ENCODE measurements at regions not wholly inside any gene's neighbourhood (a gene's known extent, or its start where the extent isn't known, plus 50 kb on each side); places are given as distances from the start of the nearest gene placed in this dataset.

GRCh38 chr7:13737563-13737962 lies 251.9 kb downstream of the ETV1 start:
- intact Hi-C loops (cut with DNase I): no loop called here

GRCh38 chr7:13742126-13742525 lies 247.3 kb downstream of the ETV1 start:
- H3K27ac ChIP-seq: no peak overlapping the region
- no peak for TF ChIP-seq CTCF (IDR thresholded peaks at IDR 0.05)
- TF ChIP-seq POLR2A (IDR thresholded peaks at IDR 0.05): no peak
- H3K27me3 ChIP-seq: no peaks in the 10 kb centered on the region
- intact Hi-C loops (cut with DNase I): loop anchor here in 8 of 10 donors (5.0 to 10.0 kb wide), 5 partner anchors 207 to 460 kb away; no protein-coding TSS in a partner anchor
- ATAC-seq: peak in 3 of 4 donors; percentile 71 to 87 (median 79)
- H3K4me3 ChIP-seq: no peak overlapping the region
- 57 to 84% (median 61%) methylated on average over 2 of the region's 2 CpGs for WGBS, 4 donors
- no peaks in the 10 kb centered on the region for H3K36me3 ChIP-seq
- peaks cover 0 to 13% (median 7%) of the 10 kb centered on the region in 12 donors for H3K4me1 ChIP-seq
- no peaks in the 10 kb centered on the region for H3K9me3 ChIP-seq
- peak in 1 of 5 donors; percentile 18 for DNase-seq

More at GRCh38 chr7:13737563-13737962, 251.9 kb downstream of the ETV1 start:
- H3K9me3 ChIP-seq: no peaks in the 10 kb centered on the region
- WGBS, 4 donors: 29 to 53% (median 52%) methylated on average over 2 of the region's 2 CpGs
- DNase-seq: no peak
- TF ChIP-seq CTCF (IDR thresholded peaks at IDR 0.05): no peak
- TF ChIP-seq POLR2A (IDR thresholded peaks at IDR 0.05): no peak
- ATAC-seq: no peak
- H3K4me3 ChIP-seq: no peak overlapping the region
- H3K36me3 ChIP-seq: no peaks in the 10 kb centered on the region
- no peak overlapping the region for H3K27ac ChIP-seq
- H3K27me3 ChIP-seq: no peaks in the 10 kb centered on the region
- H3K4me1 ChIP-seq: peaks cover 0 to 11% (median 6%) of the 10 kb centered on the region in 12 donors

- peak overlapping the region in 1 of 12 donors; percentile 12 for H3K27ac ChIP-seq
- H3K4me3 ChIP-seq: no peak overlapping the region
- H3K36me3 ChIP-seq: no peaks in the 10 kb centered on the region
- peak in 3 of 4 donors; percentile 75 to 79 (median 78) for ATAC-seq
- intact Hi-C loops (cut with DNase I): loop anchor here in 8 of 10 donors (5.0 to 10.0 kb wide), 5 partner anchors 208 to 461 kb away; no protein-coding TSS in a partner anchor
- TF ChIP-seq CTCF (IDR thresholded peaks at IDR 0.05) (peak; percentile 24 to 66 (median 52)), POLR2A (IDR thresholded peaks at IDR 0.05) (no peak)
- peak in 3 of 5 donors; percentile 16 to 48 (median 29) for DNase-seq
- WGBS, 4 donors: 20 to 34% (median 27%) methylated on average over 1 of the region's 1 CpG
- H3K4me1 ChIP-seq: peaks cover 0 to 13% (median 7%) of the 10 kb centered on the region in 12 donors
- no peaks in the 10 kb centered on the region for H3K27me3 ChIP-seq
- no peaks in the 10 kb centered on the region for H3K9me3 ChIP-seq
These were observed 246.7 kb downstream of the ETV1 start for GRCh38 chr7:13742811-13743210.

GRCh38 chr7:13743226-13743625 lies 246.2 kb downstream of the ETV1 start:
- TF ChIP-seq CTCF (IDR thresholded peaks at IDR 0.05) (no peak), POLR2A (IDR thresholded peaks at IDR 0.05) (no peak)
- DNase-seq: peak in 2 of 5 donors; percentile 24 to 29
- ATAC-seq: peak in 1 of 4 donors; percentile 76
- intact Hi-C loops (cut with DNase I): loop anchor here in 8 of 10 donors (5.0 to 10.0 kb wide), 5 partner anchors 208 to 461 kb away; no protein-coding TSS in a partner anchor
- H3K36me3 ChIP-seq: no peaks in the 10 kb centered on the region
- H3K27me3 ChIP-seq: no peaks in the 10 kb centered on the region
- no peak overlapping the region for H3K27ac ChIP-seq
- no peaks in the 10 kb centered on the region for H3K9me3 ChIP-seq
- no peak overlapping the region for H3K4me3 ChIP-seq
- peaks cover 0 to 13% (median 7%) of the 10 kb centered on the region in 12 donors for H3K4me1 ChIP-seq
- WGBS, 4 donors: 34 to 49% (median 34%) methylated on average over 3 of the region's 3 CpGs

All from heart left ventricle (tissue), 16 donors.